Fibroblast of upper back skin (primary cell): ENCODE measurements at regions not wholly inside any gene's neighbourhood (a gene's known extent, or its start where the extent isn't known, plus 50 kb on each side); places are given as distances from the start of the nearest gene placed in this dataset.
A peak's percentile ranks its signal among the peaks of the same experiment; 100 is the strongest.
"Not testable (repeated sequence)": the region's sequence is repeated elsewhere in the genome, so short reads cannot be mapped to it uniquely, and the experiment has no call there.

Experiments used
- DNase-seq: peaks from one replicate; pipeline ENCODE4 v3.0.0-alpha.2; 2013

GRCh38 chr7:124322561-124322960 lies 289.7 kb upstream of the TMEM229A start:
- DNase-seq: no peak

GRCh38 chr7:124318721-124319450 lies 286.0 kb upstream of the TMEM229A start:
- DNase-seq: no peak

GRCh38 chr7:124310934-124311390 lies 278.1 kb upstream of the TMEM229A start:
- DNase-seq: no peak

DNA sequence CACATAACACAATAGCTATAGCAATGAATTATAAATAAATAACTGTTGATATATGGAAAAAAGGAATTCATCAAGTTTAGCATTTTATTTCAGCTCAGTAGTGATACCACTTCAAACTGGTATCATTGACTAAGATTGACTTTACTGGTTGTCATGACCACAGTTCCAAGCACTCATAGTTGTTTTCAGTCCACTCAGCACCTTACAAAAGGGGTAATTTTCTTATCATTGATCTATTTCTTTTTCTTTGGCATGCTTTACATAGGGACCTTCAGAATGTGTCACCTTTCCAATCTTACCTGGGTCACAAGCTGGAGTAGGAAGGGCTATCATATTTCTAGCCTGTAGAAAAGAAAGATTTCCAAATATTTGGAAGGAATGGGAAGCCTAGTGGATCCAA lies 275.5 kb upstream of the TMEM229A start:
- DNase-seq: no peak

DNA sequence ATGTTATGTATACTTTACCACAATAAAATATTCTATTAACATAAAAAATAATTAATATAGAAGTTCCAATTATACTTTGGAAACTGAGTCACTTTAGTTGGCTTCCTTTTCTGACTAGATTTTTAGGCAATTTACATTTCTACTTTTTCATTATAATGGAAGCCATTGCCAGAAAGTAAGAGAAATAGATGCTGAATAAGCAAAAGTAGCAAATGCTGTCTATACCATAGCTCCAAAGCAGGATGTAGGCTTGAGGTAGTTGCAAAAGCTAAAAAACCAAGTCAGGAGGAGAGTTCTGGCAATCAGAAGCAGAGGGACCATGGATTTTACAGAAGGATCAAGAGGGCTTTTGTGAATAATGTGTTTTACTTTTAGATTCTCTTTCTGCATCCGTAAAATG lies 262.4 kb upstream of the TMEM229A start:
- no peak for DNase-seq

GRCh38 chr7:124284937-124285336 lies 252.1 kb upstream of the TMEM229A start:
- no peak for DNase-seq

- DNase-seq: no peak
These were observed 243.2 kb upstream of the TMEM229A start for GRCh38 chr7:124276005-124276622.

GRCh38 chr7:124275411-124275810 lies 242.5 kb upstream of the TMEM229A start:
- DNase-seq: no peak

DNA sequence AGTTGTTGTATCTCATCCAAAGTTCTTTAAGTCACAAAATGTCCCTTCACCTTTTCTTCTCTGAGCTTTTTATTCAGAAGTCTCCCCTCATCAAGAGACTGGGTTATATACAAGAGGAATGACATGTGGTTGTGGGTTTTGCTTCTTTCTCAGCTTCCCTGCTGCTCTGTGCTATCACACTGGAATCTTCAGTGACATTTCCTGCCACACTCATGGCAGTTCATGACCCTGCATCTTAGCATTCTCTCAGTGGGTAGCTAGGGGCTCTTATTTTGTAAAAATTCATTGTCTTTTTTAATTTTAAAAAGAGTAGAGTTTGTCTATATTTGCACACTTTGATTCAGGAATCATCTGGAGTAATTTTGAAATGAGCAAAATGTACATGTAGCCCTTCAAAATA lies 236.9 kb upstream of the TMEM229A start:
- DNase-seq: no peak

- no peak for DNase-seq
These were observed 234.3 kb upstream of the TMEM229A start for GRCh38 chr7:124267154-124267553.

GRCh38 chr7:124263232-124263827 lies 230.5 kb upstream of the TMEM229A start:
- no peak for DNase-seq

DNA sequence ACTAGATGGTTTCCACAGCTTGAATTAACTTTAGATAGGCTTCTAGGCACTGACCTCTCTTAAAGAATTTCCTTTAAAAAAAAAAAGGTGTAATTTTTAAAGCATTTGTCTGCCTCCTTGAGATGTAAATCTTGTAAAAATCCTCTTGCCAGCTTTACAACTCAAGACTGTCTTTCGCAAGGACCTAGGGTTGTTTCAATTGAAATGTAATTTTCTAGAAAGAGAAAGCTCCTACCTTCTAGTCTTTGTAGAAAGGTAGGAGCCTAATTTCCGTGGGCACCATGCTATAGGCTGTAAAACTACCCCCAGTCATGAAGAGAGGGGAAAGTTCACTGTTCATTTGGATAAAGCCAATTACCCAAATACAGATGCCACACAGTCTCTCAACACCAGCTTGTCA lies 228.8 kb upstream of the TMEM229A start:
- DNase-seq: no peak

DNA sequence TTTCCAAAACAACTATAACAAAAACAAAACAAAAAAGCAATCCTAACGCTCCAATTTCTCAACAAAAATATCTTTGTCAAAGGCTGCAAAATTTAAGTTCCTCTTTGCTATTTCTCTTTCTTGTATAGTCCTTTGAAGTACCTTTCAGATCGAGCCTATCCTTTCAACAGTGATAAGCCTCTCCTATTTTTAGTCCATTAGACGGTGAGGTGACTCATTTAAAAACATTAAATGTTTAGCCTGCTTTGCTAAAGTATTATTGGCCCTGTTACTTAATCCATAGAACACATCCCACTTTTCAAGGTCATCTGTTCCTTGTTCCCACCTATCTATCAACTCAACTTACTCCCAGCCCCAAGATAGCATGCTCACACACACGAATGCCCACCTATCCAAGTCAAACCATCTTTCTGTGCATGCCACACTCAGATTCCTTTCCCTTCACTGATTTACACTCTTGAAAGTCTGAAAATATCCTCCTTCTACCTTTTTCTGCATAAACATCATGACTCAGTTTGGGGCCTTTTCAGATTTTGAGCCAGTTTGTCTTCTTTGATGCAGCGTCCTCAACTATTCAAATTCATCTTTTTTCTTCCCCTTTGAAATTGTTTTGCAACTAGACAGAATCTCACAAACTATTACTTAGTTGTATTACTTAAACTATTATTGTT lies 224.9 kb upstream of the TMEM229A start:
- DNase-seq: no peak

DNA sequence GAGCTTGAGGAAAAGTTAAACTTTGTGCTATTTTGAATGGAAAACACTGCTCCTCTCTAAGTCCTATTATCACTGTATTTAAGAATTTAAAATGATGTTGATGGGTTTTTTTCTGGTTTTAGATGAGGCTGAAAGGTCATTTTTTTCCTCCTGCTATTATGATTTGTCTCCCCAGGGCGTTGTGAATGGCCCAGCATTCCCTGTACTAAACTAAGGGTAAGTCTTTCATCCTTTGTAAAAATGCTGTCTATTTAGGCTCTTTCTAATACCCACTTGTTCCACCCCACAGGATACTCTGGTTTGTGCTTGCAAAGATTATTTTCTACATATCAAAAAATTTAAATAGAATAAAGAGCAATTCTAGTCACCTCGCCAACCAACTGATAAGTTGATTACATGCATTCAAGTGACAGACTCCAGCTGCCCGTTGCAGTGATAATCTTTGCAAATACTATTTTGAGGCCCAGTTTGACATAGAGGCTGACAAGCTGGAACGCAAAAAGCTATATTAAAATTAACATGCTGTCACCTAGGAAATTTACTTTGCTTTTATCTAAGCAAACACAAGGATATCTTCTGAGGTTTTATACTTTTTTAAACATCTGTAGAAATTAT lies 222.3 kb upstream of the TMEM229A start:
- DNase-seq: no peak

- no peak for DNase-seq
These were observed 221.5 kb upstream of the TMEM229A start for GRCh38 chr7:124254396-124254795.

DNA sequence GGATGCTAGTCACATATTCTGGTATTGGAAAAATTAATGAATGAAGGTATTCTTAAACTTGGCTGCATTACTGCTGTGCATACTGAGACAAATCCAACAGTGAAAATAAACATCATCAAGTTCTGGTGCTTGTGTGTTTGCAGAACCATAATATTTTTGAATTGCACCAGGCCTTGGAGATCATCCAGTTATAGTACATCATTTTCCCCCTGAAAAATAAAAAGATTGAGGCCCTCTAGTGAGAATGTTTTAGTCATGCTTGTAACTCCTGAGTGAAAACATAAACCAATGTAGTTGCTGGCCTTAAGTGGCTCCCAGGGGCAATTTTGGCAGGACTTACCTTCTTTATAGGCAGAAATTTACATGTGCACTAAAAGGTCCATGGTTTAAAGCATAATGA lies 218.8 kb upstream of the TMEM229A start:
- no peak for DNase-seq

DNA sequence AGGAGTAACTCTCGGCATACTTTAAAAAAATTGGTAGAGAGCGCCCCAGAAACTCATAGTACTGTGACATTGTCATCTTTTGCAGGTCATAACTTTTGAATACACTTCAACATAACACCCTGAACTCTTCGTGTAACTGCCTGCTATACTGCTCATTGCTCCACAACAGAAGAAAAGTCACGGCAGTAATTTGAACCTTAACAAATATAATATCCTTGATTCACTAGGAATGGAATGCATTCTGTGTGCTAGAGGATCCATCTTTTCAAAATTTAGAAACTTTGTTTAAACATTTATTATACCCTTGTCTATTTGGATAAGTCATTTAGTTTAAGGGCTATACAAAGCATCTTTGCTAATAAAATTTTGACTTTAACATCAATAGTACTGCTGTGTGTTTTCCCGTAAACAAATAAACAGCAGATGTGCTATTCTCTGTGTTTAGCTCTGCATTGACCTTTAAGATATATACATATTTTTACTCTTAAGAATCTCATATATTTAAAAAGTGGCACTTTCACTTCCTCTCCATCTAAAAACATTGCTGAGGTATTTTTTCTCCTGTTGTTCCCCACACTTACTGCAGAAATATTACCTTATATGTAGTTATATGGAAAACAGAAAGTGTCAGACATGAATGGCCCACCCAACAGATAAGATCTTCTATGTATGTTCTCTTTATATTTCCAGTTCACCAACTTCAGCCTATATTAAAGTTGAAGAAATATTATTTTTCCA lies 217.6 kb upstream of the TMEM229A start:
- DNase-seq: no peak

- DNase-seq: no peak
These were observed 214.8 kb upstream of the TMEM229A start for GRCh38 chr7:124247691-124248090.

DNA sequence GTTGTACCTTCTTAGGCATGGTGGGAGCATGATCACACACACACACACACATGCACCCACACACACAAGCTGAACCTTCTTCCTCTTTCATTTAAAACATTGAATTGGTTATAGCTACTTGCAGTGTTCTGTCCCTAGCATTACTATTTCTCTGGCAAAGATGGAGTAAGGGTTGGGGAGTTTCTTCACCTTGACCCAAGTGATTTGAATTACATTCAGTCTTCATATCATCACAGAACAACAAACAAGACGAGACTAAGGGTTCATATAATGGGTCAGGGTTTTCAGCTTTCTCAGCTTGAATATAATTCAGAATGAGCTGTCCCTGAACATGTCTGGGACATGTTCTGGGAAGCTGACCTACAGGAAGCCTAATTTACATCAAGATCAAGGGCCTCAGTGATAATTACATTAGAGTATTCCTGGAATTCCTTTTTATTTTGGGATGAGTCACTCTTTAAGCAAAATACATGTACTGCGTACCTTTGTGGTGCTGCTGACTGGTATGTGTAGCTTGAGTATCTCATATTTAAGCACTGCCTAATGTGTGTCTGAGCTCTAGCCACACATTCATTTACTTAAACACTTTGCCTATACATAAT lies 213.5 kb upstream of the TMEM229A start:
- DNase-seq: peak; percentile 2

DNA sequence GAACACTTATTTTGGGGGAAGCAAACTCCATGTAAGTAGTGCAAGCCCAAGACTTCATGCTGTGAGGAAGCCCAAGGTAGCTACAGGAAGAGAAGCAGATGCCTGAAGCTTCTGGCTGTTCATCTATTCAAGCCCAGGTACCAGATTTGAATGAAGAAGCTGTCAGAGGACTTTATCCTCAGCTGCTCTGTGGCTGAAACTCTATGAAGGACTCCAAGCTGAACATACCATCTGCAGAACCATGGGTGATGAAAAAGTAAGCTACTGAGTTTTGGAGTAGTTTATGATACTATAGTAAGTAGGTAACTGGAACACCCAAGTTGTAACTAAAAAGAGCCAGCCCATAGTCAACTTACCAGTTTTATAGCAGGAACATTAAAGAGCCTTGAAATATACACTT lies 211.6 kb upstream of the TMEM229A start:
- not testable (repeated sequence) for DNase-seq

DNA sequence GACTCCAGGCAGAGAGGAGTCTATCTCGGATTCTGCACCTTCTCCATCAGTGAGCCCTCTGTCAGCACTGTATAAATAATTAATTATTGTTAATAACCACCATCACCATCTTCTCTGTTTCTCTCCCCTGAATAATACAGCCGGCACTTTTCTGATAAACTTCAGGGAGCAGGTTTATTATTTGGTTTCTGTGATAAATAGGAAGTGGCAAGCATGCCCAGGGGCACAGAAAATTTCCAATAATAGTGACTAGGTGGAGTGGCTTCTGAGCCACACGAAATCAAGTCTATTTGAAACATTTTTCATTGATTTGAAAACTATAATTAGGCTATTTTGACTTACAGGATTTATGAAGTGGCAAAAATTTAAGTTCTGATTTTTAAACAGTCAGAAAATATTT lies 186.8 kb upstream of the TMEM229A start:
- DNase-seq: no peak

DNA sequence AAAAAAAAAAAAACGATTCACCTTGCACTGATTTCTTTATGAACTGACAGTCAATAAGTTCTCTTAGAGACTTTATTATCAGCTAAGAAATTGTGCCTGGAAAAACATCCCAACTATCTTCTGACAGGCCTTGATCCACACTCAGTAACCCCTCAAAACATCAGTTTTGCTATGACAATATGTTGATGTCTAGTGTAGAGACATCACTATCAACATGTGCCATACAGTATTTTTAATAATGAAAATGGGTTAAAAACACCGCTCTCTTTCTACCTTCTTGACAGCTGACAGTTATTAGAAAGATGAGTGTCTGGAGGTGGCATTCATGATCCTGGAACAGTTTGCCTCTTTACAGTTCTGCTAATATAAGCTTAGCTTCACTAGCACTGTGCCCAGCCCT lies 175.8 kb upstream of the TMEM229A start:
- no peak for DNase-seq
